Mucosa of descending colon (tissue), 3 donors: ENCODE measurements at regions not wholly inside any gene's neighbourhood (a gene's known extent, or its start where the extent isn't known, plus 50 kb on each side); places are given as distances from the start of the nearest gene placed in this dataset.

Experiments
- ATAC-seq: fragments of 200-7000 bp; cut with Tn5 transposase; one replicate; pipeline ENCODE4 v1.9.1; 2020; ENCODE audit warnings: mild to moderate bottlenecking, moderate library complexity
- DNase-seq, 3 donors: peaks; one replicate each; pipeline ENCODE4 v3.0.0-alpha.2; 2020
- H3K36me3 ChIP-seq: fragments of 200-600 bp; one replicate; pipeline ENCODE4 v1.8.0; 2021; ENCODE audit warnings: low read depth, mild to moderate bottlenecking
- H3K4me1 ChIP-seq: fragments of 200-600 bp; one replicate; pipeline ENCODE4 v1.8.0; 2021; ENCODE audit warnings: low read depth, mild to moderate bottlenecking
- H3K4me3 ChIP-seq: fragments of 200-600 bp; one replicate; pipeline ENCODE4 v1.8.0; 2021; ENCODE audit warnings: mild to moderate bottlenecking
- H3K9me3 ChIP-seq: fragments of 200-600 bp; one replicate; pipeline ENCODE4 v1.8.0; 2021; ENCODE audit warnings: mild to moderate bottlenecking
- intact Hi-C, 2 donors: fragments of 100-400 bp; cut with DNase I in 1 of 2; cut with micrococcal nuclease in 1 of 2; formaldehyde crosslinking; loops; one replicate each; pipeline versions ENCODE4 v1.11.0 to v1.11.1; 2022; cut with DNase I, micrococcal nuclease
- TF ChIP-seq, protein P1 (sequence below): fragments of 200-600 bp; IDR thresholded peaks from one replicate; pipeline ENCODE4 v1.8.0; 2022; ENCODE audit warnings: antibody characterized with exemption, mild to moderate bottlenecking
- donor health status: DM: no; HTN: no; CAD: no; lungs with moderate emphysema.
- donor health status: DM: no; HTN: no; CAD: no.
- donor health status: DM: no; HTN: yes; CAD: no.

- no peak for DNase-seq
- TF ChIP-seq, protein P1, sequence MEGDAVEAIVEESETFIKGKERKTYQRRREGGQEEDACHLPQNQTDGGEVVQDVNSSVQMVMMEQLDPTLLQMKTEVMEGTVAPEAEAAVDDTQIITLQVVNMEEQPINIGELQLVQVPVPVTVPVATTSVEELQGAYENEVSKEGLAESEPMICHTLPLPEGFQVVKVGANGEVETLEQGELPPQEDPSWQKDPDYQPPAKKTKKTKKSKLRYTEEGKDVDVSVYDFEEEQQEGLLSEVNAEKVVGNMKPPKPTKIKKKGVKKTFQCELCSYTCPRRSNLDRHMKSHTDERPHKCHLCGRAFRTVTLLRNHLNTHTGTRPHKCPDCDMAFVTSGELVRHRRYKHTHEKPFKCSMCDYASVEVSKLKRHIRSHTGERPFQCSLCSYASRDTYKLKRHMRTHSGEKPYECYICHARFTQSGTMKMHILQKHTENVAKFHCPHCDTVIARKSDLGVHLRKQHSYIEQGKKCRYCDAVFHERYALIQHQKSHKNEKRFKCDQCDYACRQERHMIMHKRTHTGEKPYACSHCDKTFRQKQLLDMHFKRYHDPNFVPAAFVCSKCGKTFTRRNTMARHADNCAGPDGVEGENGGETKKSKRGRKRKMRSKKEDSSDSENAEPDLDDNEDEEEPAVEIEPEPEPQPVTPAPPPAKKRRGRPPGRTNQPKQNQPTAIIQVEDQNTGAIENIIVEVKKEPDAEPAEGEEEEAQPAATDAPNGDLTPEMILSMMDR: no peak
- H3K36me3 ChIP-seq: no peaks in the 10 kb centered on the region
- no peaks in the 10 kb centered on the region for H3K9me3 ChIP-seq
- no peaks in the 10 kb centered on the region for H3K4me1 ChIP-seq
- H3K4me3 ChIP-seq: no peak overlapping the region
- no peak for ATAC-seq
- intact Hi-C loops: no loop called here
Measured at GRCh38 chr5:167653645-167654106, 637.8 kb upstream of the WWC1 start.

DNA sequence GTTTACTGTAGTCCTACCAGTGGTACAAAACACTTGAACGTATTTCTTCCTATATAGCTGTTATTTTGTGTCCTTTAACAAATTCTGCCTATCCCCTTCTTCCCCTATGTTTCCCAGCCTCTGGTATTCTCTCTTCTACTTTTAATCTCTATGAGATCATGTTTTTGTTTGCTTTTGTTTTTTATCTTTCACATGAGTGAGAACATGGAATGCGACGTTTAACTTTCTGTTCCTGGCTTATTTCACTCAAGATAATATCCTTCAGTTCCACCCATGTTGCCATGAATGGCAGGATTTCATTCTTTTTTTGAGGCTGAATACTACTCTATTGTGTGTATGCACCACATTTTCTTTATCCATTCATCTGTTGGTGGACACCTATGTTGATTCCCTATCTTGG lies 634.4 kb upstream of the WWC1 start:
- no peaks in the 10 kb centered on the region for H3K36me3 ChIP-seq
- DNase-seq (no peak), ATAC-seq (no peak)
- H3K4me1 ChIP-seq: no peaks in the 10 kb centered on the region
- intact Hi-C loops: no loop called here
- no peak overlapping the region for H3K4me3 ChIP-seq
- TF ChIP-seq, protein P1: no peak
- H3K9me3 ChIP-seq: no peaks in the 10 kb centered on the region

- ATAC-seq: no peak
- no peaks in the 10 kb centered on the region for H3K9me3 ChIP-seq
- TF ChIP-seq, protein P1: no peak
- no peak overlapping the region for H3K4me3 ChIP-seq
- no peaks in the 10 kb centered on the region for H3K36me3 ChIP-seq
- DNase-seq: no peak
- no peaks in the 10 kb centered on the region for H3K4me1 ChIP-seq
- intact Hi-C loops: no loop called here
Measured at GRCh38 chr5:167658889-167659288, 632.6 kb upstream of the WWC1 start.

GRCh38 chr5:167661605-167662004 lies 629.8 kb upstream of the WWC1 start:
- Histone ChIP-seq H3K4me1 (no peaks in the 10 kb centered on the region), H3K4me3 (no peak overlapping the region), H3K9me3 (no peaks in the 10 kb centered on the region), H3K36me3 (no peaks in the 10 kb centered on the region)
- intact Hi-C loops: no loop called here
- TF ChIP-seq, protein P1: no peak
- ATAC-seq (no peak), DNase-seq (no peak)

DNA sequence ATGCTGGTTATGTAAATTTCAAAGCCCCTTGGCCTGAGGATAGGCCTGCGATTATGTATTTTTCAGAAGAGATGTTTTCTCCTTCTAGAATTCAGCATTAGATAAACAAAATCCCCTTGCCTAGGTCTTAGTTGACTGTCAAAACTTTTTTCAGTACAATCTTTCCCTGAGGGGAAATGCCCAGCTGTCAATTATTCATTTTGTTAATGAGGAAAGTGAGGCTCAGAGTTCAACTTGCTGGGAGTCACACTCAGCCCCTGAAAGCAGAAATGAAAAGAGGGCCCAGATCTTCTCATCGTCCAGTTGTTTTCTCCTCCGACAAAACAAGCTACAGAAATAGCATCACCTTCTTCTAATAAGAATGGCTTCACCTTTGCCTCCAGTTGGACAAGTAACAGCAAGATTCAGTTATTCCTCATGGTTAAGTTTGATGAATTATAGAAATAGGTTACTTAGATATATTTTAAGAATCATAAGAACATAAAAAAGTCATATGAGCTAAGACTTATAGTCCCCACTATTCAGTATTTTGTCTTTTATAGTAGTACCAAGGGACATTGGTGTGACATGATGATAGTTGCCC lies 627.1 kb upstream of the WWC1 start:
- intact Hi-C loops: no loop called here
- H3K36me3 ChIP-seq: no peaks in the 10 kb centered on the region
- no peaks in the 10 kb centered on the region for H3K4me1 ChIP-seq
- H3K9me3 ChIP-seq: no peaks in the 10 kb centered on the region
- no peak overlapping the region for H3K4me3 ChIP-seq
- ATAC-seq (no peak), DNase-seq (no peak)
- TF ChIP-seq, protein P1: no peak

DNA sequence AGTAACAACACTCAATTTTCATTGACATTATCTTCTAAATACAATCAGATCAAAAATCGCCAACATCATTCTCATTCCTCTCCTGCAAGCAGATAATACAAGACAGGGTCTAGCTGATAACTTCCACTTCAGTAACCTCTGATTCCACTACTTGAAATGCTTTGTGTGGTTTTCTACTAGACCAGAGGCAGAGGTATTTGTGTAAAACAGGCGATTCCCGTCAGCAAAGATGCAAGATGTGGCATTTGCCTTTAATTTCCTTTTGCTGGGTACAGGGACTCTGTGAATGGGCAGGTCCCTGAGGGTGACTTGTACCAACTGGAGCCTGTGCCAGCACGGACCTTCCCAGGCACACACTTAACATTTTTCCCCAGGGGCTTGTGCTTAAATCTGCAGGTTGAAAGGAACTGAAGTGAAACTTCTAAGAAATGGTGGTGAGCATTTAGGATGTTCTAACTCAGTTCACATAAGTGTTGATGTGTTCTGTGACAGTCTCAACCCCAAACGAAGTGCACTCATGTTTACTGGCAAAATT lies 625.5 kb upstream of the WWC1 start:
- ATAC-seq (no peak), DNase-seq (no peak)
- H3K36me3 ChIP-seq: no peaks in the 10 kb centered on the region
- H3K4me3 ChIP-seq: no peak overlapping the region
- no peaks in the 10 kb centered on the region for H3K4me1 ChIP-seq
- TF ChIP-seq, protein P1: no peak
- intact Hi-C loops: no loop called here
- no peaks in the 10 kb centered on the region for H3K9me3 ChIP-seq
